Renal pelvis (tissue), 1 donor: ENCODE measurements at regions not wholly inside any gene's neighbourhood (a gene's known extent, or its start where the extent isn't known, plus 50 kb on each side); places are given as distances from the start of the nearest gene placed in this dataset.
"Not testable (repeated sequence)": the region's sequence is repeated elsewhere in the genome, so short reads cannot be mapped to it uniquely, and the experiment has no call there.

Experiments used
- DNase-seq: peaks from one replicate; pipeline ENCODE4 v3.0.0-alpha.2; 2013

- DNase-seq: not testable (repeated sequence)
Measured at GRCh38 chr21:5013455-5014304, 5507.7 kb upstream of the TPTE start.

- not testable (repeated sequence) for DNase-seq
Measured at GRCh38 chr21:5015187-5015586, 5506.2 kb upstream of the TPTE start.

GRCh38 chr21:5019120-5019519, 5502.3 kb upstream of the TPTE start:
- not testable (repeated sequence) for DNase-seq

- DNase-seq: not testable (repeated sequence)
Measured at GRCh38 chr21:5021815-5022214, 5499.6 kb upstream of the TPTE start.

- DNase-seq: not testable (repeated sequence)
Measured at GRCh38 chr21:5022254-5022653, 5499.1 kb upstream of the TPTE start.

GRCh38 chr21:5022748-5023147, 5498.6 kb upstream of the TPTE start:
- DNase-seq: not testable (repeated sequence)

GRCh38 chr21:5035147-5035546, 5486.2 kb upstream of the TPTE start:
- DNase-seq: not testable (repeated sequence)

GRCh38 chr21:5035587-5035986, 5485.8 kb upstream of the TPTE start:
- not testable (repeated sequence) for DNase-seq

GRCh38 chr21:5037606-5038331, 5483.6 kb upstream of the TPTE start:
- DNase-seq: not testable (repeated sequence)

- DNase-seq: not testable (repeated sequence)
Measured at GRCh38 chr21:5039926-5040325, 5481.5 kb upstream of the TPTE start.

- not testable (repeated sequence) for DNase-seq
Measured at GRCh38 chr21:5042583-5042982, 5478.8 kb upstream of the TPTE start.

GRCh38 chr21:5044812-5045211, 5476.6 kb upstream of the TPTE start:
- not testable (repeated sequence) for DNase-seq

- not testable (repeated sequence) for DNase-seq
Measured at GRCh38 chr21:5051303-5052018, 5469.9 kb upstream of the TPTE start.

- DNase-seq: not testable (repeated sequence)
Measured at GRCh38 chr21:5055027-5055754, 5466.2 kb upstream of the TPTE start.

GRCh38 chr21:5055996-5056962, 5465.1 kb upstream of the TPTE start:
- DNase-seq: not testable (repeated sequence)

- DNase-seq: not testable (repeated sequence)
Measured at GRCh38 chr21:5057077-5057476, 5464.3 kb upstream of the TPTE start.

- not testable (repeated sequence) for DNase-seq
Measured at GRCh38 chr21:5060364-5061083, 5460.9 kb upstream of the TPTE start.

- DNase-seq: not testable (repeated sequence)
Measured at GRCh38 chr21:5064581-5065142, 5456.7 kb upstream of the TPTE start.
